GM19043 (cell line): ENCODE measurements at regions not wholly inside any gene's neighbourhood (a gene's known extent, or its start where the extent isn't known, plus 50 kb on each side); places are given as distances from the start of the nearest gene placed in this dataset.
A peak's percentile ranks its signal among the peaks of the same experiment; 100 is the strongest.

ENCODE experiments used
- ATAC-seq: cut with Tn5 transposase; IDR thresholded peaks from one replicate; pipeline ENCODE4 v1.9.1; 2021; ENCODE audit warnings: low read depth; ENCODE audit not compliant: unreplicated experiment

GRCh38 chr2:20539133-20539719 lies 92.4 kb downstream of the RHOB start:
- no peak for ATAC-seq

GRCh38 chr2:20539776-20540586 lies 93.1 kb downstream of the RHOB start:
- ATAC-seq, result no peak

GRCh38 chr2:20540587-20541293 lies 93.9 kb downstream of the RHOB start:
- ATAC-seq, result no peak

- no peak for ATAC-seq
Observed at GRCh38 chr2:20541294-20541640, 94.4 kb downstream of the RHOB start.

- ATAC-seq, result no peak
Observed at GRCh38 chr2:20541651-20542050, 94.8 kb downstream of the RHOB start.

GRCh38 chr2:20542269-20542668 lies 95.4 kb downstream of the RHOB start:
- no peak for ATAC-seq

GRCh38 chr2:20542746-20543468 lies 96.0 kb downstream of the RHOB start:
- ATAC-seq, result no peak

GRCh38 chr2:20543469-20544152 lies 96.7 kb downstream of the RHOB start:
- ATAC-seq, result no peak

GRCh38 chr2:20544153-20544747 lies 97.4 kb downstream of the RHOB start:
- ATAC-seq, result no peak

- no peak for ATAC-seq
Observed at GRCh38 chr2:20549144-20549543, 101.8 kb downstream of the HS1BP3 start.

GRCh38 chr2:20549691-20550348 lies 101.1 kb downstream of the HS1BP3 start:
- no peak for ATAC-seq

- ATAC-seq, result no peak
Observed at GRCh38 chr2:20551260-20551944, 99.5 kb downstream of the HS1BP3 start.

GRCh38 chr2:20551945-20552328 lies 99.0 kb downstream of the HS1BP3 start:
- ATAC-seq, result no peak

GRCh38 chr2:20552847-20553246 lies 98.1 kb downstream of the HS1BP3 start:
- ATAC-seq, result no peak

GRCh38 chr2:20553580-20553979 lies 97.3 kb downstream of the HS1BP3 start:
- ATAC-seq, result no peak

- peak; percentile 63 for ATAC-seq
Observed at GRCh38 chr2:20555954-20556353, 94.9 kb downstream of the HS1BP3 start.

- no peak for ATAC-seq
Observed at GRCh38 chr2:20556756-20557155, 94.1 kb downstream of the HS1BP3 start.

GRCh38 chr2:20557226-20557625 lies 93.7 kb downstream of the HS1BP3 start:
- ATAC-seq, result no peak

- ATAC-seq, result no peak
Observed at GRCh38 chr2:20557635-20558034, 93.3 kb downstream of the HS1BP3 start.
